Endodermal cell (in vitro differentiated cells): ENCODE measurements at regions not wholly inside any gene's neighbourhood (a gene's known extent, or its start where the extent isn't known, plus 50 kb on each side); places are given as distances from the start of the nearest gene placed in this dataset.
A peak's percentile ranks its signal among the peaks of the same experiment; 100 is the strongest.

Experiments
- DNase-seq: peaks from one replicate; pipeline ENCODE4 v3.0.0-alpha.2; 2017
- H3K27ac ChIP-seq: 2 replicates; pipeline ENCODE4 v1.5.1; 2013; ENCODE audit warnings: mild to moderate bottlenecking, low read depth, low read length, moderate library complexity
- H3K27me3 ChIP-seq: 2 replicates; pipeline ENCODE4 v1.6.1; 2013; ENCODE audit warnings: mild to moderate bottlenecking, low read length, moderate library complexity; ENCODE audit not compliant: insufficient read depth, control insufficient read depth, poor library complexity, severe bottlenecking
- H3K36me3 ChIP-seq: 2 replicates; pipeline ENCODE4 v1.7.0; 2013; ENCODE audit warnings: mild to moderate bottlenecking, low read length, moderate library complexity; ENCODE audit not compliant: control insufficient read depth, insufficient read depth
- H3K4me1 ChIP-seq: one replicate; pipeline ENCODE4 v1.7.0; 2013; ENCODE audit warnings: low read length; ENCODE audit not compliant: control insufficient read depth, insufficient read depth
- H3K4me3 ChIP-seq: 2 replicates; pipeline ENCODE4 v1.5.1; 2013; ENCODE audit warnings: mild to moderate bottlenecking, low read length, moderate library complexity
- H3K9ac ChIP-seq: 2 replicates; pipeline ENCODE4 v1.6.1; 2013; ENCODE audit warnings: mild to moderate bottlenecking, low read length, moderate library complexity; ENCODE audit not compliant: poor library complexity, severe bottlenecking; ENCODE audit errors: extremely low read depth
- H3K9me3 ChIP-seq: 2 replicates; pipeline ENCODE4 v1.6.1; 2013; ENCODE audit warnings: mild to moderate bottlenecking, low read length, moderate library complexity; ENCODE audit not compliant: control insufficient read depth
- H3K27ac Mint-ChIP-seq: 2 replicates; pipeline ENCODE4 v1.8.0; 2020; ENCODE audit warnings: mixed read lengths
- H3K27me3 Mint-ChIP-seq: 2 replicates; pipeline ENCODE4 v1.8.0; 2021; ENCODE audit warnings: mild to moderate bottlenecking, mixed read lengths; ENCODE audit not compliant: insufficient read depth
- H3K36me3 Mint-ChIP-seq: 2 replicates; pipeline ENCODE4 v1.8.0; 2020; ENCODE audit warnings: low read depth, mixed read lengths
- H3K4me1 Mint-ChIP-seq: 2 replicates; pipeline ENCODE4 v1.8.0; 2020; ENCODE audit warnings: mixed read lengths
- H3K4me3 Mint-ChIP-seq: 2 replicates; pipeline ENCODE4 v1.8.0; 2020; ENCODE audit warnings: mild to moderate bottlenecking, moderate library complexity, mixed read lengths
- H3K9me3 Mint-ChIP-seq: 2 replicates; pipeline ENCODE4 v1.8.0; 2020; ENCODE audit warnings: mild to moderate bottlenecking, mixed read lengths
- WGBS, 2 experiments: methylation state at CpG; one replicate each; pipeline versions ENCODE4 v1.1.5 to v1.1.7; 2013; ENCODE audit warnings: missing lambda C conversion rate in 2 of 2, mixed read lengths in 1 of 2; ENCODE audit not compliant: insufficient coverage in 1 of 2, insufficient read length in 1 of 2; 5-methylcytosine and 5-hydroxymethylcytosine counted together
- TF ChIP-seq, protein P1 (sequence below): fragments of 200-600 bp; sonication (generic); conservative IDR thresholded peaks from 2 replicates; pipeline ENCODE4 v1.5.0; 2021; ENCODE audit warnings: antibody characterized with exemption, mild to moderate bottlenecking

DNA sequence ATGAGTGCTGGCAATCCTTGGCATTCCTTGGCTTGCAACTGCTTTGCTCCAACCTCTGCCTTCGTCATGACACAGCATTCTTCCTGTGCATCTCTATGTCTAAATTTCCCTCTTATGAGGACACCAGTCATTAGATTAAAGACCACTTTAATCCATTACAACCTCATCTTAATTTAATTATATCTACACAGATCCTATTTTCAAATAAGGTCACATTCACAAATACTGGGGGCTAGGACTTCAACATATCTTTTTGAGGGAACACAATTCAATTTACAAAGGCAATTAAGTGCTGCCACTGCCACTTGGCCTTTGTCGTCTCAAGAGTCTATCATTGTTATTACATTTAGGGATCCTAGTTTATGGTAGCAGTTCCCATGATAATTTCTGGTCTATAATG lies 163.7 kb upstream of the PPP1R2C start:
- Mint-ChIP-seq H3K4me3 (no peak overlapping the region), H3K27ac (no peak overlapping the region), H3K36me3 (peaks cover 18% of the 10 kb centered on the region), H3K4me1 (no peaks in the 10 kb centered on the region), H3K9me3 (peaks cover 35% of the 10 kb centered on the region), H3K27me3 (no peaks in the 10 kb centered on the region)
- no peak for DNase-seq
- H3K9ac ChIP-seq: no peak overlapping the region
- no peaks in the 10 kb centered on the region for H3K4me1 ChIP-seq
- H3K4me3 ChIP-seq: no peak overlapping the region
- WGBS, 2 experiments: 84 to 100% methylated on average over 1 to 2 of the region's 2 CpGs
- no peak overlapping the region for H3K27ac ChIP-seq
- H3K27me3 ChIP-seq: no peaks in the 10 kb centered on the region
- TF ChIP-seq, protein P1, sequence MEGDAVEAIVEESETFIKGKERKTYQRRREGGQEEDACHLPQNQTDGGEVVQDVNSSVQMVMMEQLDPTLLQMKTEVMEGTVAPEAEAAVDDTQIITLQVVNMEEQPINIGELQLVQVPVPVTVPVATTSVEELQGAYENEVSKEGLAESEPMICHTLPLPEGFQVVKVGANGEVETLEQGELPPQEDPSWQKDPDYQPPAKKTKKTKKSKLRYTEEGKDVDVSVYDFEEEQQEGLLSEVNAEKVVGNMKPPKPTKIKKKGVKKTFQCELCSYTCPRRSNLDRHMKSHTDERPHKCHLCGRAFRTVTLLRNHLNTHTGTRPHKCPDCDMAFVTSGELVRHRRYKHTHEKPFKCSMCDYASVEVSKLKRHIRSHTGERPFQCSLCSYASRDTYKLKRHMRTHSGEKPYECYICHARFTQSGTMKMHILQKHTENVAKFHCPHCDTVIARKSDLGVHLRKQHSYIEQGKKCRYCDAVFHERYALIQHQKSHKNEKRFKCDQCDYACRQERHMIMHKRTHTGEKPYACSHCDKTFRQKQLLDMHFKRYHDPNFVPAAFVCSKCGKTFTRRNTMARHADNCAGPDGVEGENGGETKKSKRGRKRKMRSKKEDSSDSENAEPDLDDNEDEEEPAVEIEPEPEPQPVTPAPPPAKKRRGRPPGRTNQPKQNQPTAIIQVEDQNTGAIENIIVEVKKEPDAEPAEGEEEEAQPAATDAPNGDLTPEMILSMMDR: no peak
- peaks cover 6% of the 10 kb centered on the region for H3K9me3 ChIP-seq
- no peaks in the 10 kb centered on the region for H3K36me3 ChIP-seq

DNA sequence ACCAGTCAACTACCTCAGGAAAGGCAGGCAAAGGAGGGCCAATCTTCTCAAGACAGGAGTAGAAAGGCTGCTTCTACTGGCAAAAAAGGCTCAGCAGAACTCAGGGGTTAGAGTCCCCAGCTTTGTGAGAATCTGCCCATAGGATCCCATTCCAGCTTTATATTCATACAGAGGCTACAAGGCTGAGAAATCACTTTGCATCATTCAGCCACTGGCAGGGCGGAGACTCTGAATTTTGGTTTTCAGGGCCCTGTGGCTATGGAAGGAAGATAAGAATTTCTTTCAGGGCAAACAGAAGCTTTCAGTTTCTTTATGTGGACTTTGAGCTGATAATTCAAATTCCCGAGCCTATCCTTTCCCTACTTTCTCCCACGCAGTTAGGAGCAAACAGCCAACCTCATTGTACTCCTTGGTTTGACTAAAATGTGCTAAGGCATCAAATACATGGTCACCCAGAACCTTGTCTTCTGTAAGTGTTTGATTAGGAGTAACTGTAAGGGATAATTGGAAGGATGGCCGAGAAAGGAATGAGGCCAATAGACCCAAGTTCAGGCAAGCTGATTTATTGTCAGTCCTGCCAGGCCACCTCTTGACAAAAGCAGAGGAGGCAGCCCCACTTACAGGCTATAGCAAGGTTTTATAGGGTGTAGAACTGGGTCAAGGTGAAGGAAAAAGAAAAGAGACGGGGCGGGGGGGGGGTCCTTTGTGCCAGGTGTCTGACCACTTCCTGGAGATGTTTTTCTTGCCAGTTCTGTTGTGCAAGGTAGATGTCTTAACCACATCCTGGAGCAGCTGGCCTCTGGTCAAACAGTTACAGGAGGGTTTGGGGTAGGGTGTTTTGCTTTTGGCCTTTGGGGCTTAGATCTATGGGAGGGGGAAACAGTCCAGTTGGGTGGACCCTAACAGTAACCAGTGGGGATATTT lies 165.3 kb upstream of the PPP1R2C start:
- no peaks in the 10 kb centered on the region for H3K4me1 ChIP-seq
- no peaks in the 10 kb centered on the region for H3K27me3 Mint-ChIP-seq
- H3K27ac ChIP-seq: no peak overlapping the region
- TF ChIP-seq, protein P1: no peak
- H3K27me3 ChIP-seq: no peaks in the 10 kb centered on the region
- H3K9ac ChIP-seq: no peak overlapping the region
- H3K4me3 ChIP-seq: no peak overlapping the region
- no peak for DNase-seq
- peaks cover 6% of the 10 kb centered on the region for H3K9me3 ChIP-seq
- no peaks in the 10 kb centered on the region for H3K36me3 ChIP-seq
- H3K9me3 Mint-ChIP-seq: peaks cover 33% of the 10 kb centered on the region
- no peak overlapping the region for H3K4me3 Mint-ChIP-seq
- 93 to 100% methylated on average over 2 to 6 of the region's 6 CpGs for WGBS, 2 experiments
- H3K36me3 Mint-ChIP-seq: peaks cover 21% of the 10 kb centered on the region
- peaks cover 15% of the 10 kb centered on the region for H3K4me1 Mint-ChIP-seq
- H3K27ac Mint-ChIP-seq: no peak overlapping the region

DNA sequence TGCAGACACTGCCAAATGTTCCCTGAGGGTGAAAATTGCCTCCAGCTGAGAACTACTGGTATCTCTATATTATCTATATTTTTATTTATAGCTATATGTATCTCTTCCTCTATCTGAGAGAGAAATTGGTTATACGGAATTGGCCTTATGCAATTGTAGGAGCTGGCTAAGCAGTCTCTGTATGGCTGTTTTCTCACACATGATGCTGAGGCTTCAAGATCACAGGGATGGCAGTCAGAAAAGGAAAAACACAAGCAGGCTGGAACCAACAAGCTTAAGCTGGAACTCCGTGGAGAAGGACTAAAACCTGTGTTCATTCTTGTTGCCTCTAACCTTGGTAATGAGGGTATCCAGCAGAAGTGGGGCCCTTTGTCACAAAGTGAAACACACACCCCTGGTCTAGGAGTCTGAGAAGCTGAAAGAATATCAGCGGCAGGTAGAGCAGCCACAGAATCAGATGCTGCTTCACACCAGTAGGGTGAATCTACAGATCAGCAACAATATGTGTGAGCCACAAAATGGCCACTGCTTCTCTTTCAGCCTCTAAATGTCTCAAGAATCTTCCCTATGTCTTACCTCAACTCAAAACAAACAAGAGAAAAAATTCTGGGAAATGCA lies 166.5 kb upstream of the PPP1R2C start:
- H3K4me1 Mint-ChIP-seq: peaks cover 27% of the 10 kb centered on the region
- TF ChIP-seq, protein P1: peak; percentile 27
- no peak overlapping the region for H3K27ac Mint-ChIP-seq
- H3K27me3 Mint-ChIP-seq: no peaks in the 10 kb centered on the region
- peaks cover 15% of the 10 kb centered on the region for H3K36me3 Mint-ChIP-seq
- no peak overlapping the region for H3K9ac ChIP-seq
- no peak for DNase-seq
- no peaks in the 10 kb centered on the region for H3K27me3 ChIP-seq
- no peaks in the 10 kb centered on the region for H3K4me1 ChIP-seq
- H3K9me3 ChIP-seq: no peaks in the 10 kb centered on the region
- no peaks in the 10 kb centered on the region for H3K36me3 ChIP-seq
- 91% methylated on average over 3 of the region's 3 CpGs; no CpG with 5 or more reads in 1 of the 2 experiments for WGBS, 2 experiments
- no peak overlapping the region for H3K4me3 Mint-ChIP-seq
- no peak overlapping the region for H3K4me3 ChIP-seq
- H3K9me3 Mint-ChIP-seq: peaks cover 23% of the 10 kb centered on the region
- H3K27ac ChIP-seq: no peak overlapping the region
